HepG2 (cell line): ENCODE measurements at regions not wholly inside any gene's neighbourhood (a gene's known extent, or its start where the extent isn't known, plus 50 kb on each side); places are given as distances from the start of the nearest gene placed in this dataset.

Experiments
- ATAC-seq: fragments of 200-7000 bp; cut with Tn5 transposase; 3 replicates; pipeline ENCODE4 v1.9.1; 2020; ENCODE audit warnings: mild to moderate bottlenecking, moderate library complexity
- BruUV-seq: library from RNA; stranded (reverse); fragments of 400-500 nt; replicated peaks from 2 replicates; lab custom pipeline; 2021; lab: Mats Ljungman, UMichigan
- CTCF ChIA-PET: fragments of 300-600 bp; formaldehyde crosslinking; extraction: SDS; loops from one replicate; lab custom pipeline; 2021; ENCODE audit warnings: low total read pairs, inconsistent platforms, low intra/inter-chr PET ratio; lab: Yijun Ruan, JAX
- POLR2A ChIA-PET: fragments of 350-600 bp; sonication (Branson Sonifier 250); formaldehyde crosslinking; loops from one replicate; lab custom pipeline; 2020; ENCODE audit warnings: antibody characterized with exemption, inconsistent platforms; lab: Yijun Ruan, JAX
- DNase-seq: peaks from one replicate; pipeline ENCODE4 v3.0.0-alpha.2; 2015; ENCODE audit warnings: low spot score
- FAIRE-seq: peaks from 3 replicates; lab custom pipeline; 2011; peaks lifted over from hg19 to GRCh38; lab: Jason Lieb, UNC
- H2AFZ ChIP-seq: one replicate; pipeline ENCODE4 v1.6.1; 2011; ENCODE audit warnings: low read length, inconsistent platforms
- H3K27ac ChIP-seq: fragments of 300-600 bp; 3 replicates; pipeline ENCODE4 v1.8.0; 2011; ENCODE audit warnings: mixed run types, mild to moderate bottlenecking, mixed read lengths, low read length, inconsistent platforms; ENCODE audit not compliant: insufficient read depth; ENCODE audit errors: extremely low read length
- H3K27me3 ChIP-seq, 2 experiments: fragments of 200-600 bp in 1 of 2; 2 replicates in 1 of 2; 3 replicates in 1 of 2; pipeline versions ENCODE4 v1.6.0 to v1.8.0; 2011; ENCODE audit warnings: low read length in 2 of 2, mild to moderate bottlenecking in 2 of 2, moderate library complexity in 2 of 2, inconsistent platforms in 1 of 2; ENCODE audit not compliant: insufficient read depth in 2 of 2, control insufficient read depth in 1 of 2
- H3K36me3 ChIP-seq, 2 experiments: fragments of 200-600 bp in 1 of 2; replicated peaks in 1 of 2; 2 replicates in 1 of 2; 3 replicates in 1 of 2; pipeline versions ENCODE4 v1.5.1 to v1.8.0; 2011; ENCODE audit warnings: low read length in 2 of 2, inconsistent platforms in 1 of 2; ENCODE audit not compliant: insufficient read depth in 2 of 2, control insufficient read depth in 1 of 2
- H3K4me1 ChIP-seq: 2 replicates; pipeline ENCODE4 v1.5.1; 2012; ENCODE audit warnings: low read length, inconsistent platforms; ENCODE audit not compliant: insufficient read depth
- H3K4me2 ChIP-seq: 2 replicates; pipeline ENCODE4 v1.6.0; 2011; ENCODE audit warnings: low read depth, low read length, inconsistent platforms
- H3K4me3 ChIP-seq, 3 experiments: fragments of 200-600 bp in 1 of 3; sonication (generic), shearing (Covaris generic) in 1 of 3; replicated peaks in 1 of 3; 2 replicates each; pipeline ENCODE4 v1.5.1; 2011 to 2016; ENCODE audit warnings: low read length in 3 of 3, inconsistent platforms in 2 of 3, low read depth in 2 of 3, mild to moderate bottlenecking in 2 of 3, control low read depth in 1 of 3, mixed read lengths in 1 of 3; ENCODE audit not compliant: insufficient read depth in 1 of 3
- H3K79me2 ChIP-seq: one replicate; pipeline ENCODE4 v1.6.1; 2011; ENCODE audit warnings: low read length, inconsistent platforms; ENCODE audit not compliant: insufficient read depth
- H3K9ac ChIP-seq: 2 replicates; pipeline ENCODE4 v1.6.0; 2011; ENCODE audit warnings: mild to moderate bottlenecking, low read depth, low read length, inconsistent platforms; ENCODE audit not compliant: insufficient read depth
- H3K9me3 ChIP-seq: 2 replicates; pipeline ENCODE4 v1.5.1; 2012; ENCODE audit warnings: mild to moderate bottlenecking, low read length
- H4K20me1 ChIP-seq: 2 replicates; pipeline ENCODE4 v1.6.0; 2011; ENCODE audit warnings: inconsistent platforms, mild to moderate bottlenecking, low read length, moderate library complexity; ENCODE audit not compliant: insufficient read depth
- ATAD3A ChIP-seq: sonication (generic); formaldehyde crosslinking; IDR thresholded peaks from 2 replicates; pipeline ENCODE4 v1.4.0; 2020; ENCODE audit warnings: missing genetic modification reagents
- GATAD1 ChIP-seq: IDR thresholded peaks from 2 replicates; pipeline ENCODE4 v1.6.1; 2016; ENCODE audit warnings: missing genetic modification reagents, missing compliant biosample characterization
- HDAC1 ChIP-seq: sonication (generic); formaldehyde crosslinking; IDR thresholded peaks from 2 replicates; pipeline ENCODE4 v1.5.1; 2020; ENCODE audit warnings: mild to moderate bottlenecking, missing genetic modification reagents
- HHEX ChIP-seq: IDR thresholded peaks from 2 replicates; pipeline ENCODE4 v1.6.1; 2016; ENCODE audit warnings: control low read depth
- HNRNPH1 ChIP-seq: fragments of 200-400 bp; formaldehyde crosslinking; optimal IDR thresholded peaks from 2 replicates; pipeline ENCODE3; 2017; ENCODE audit warnings: mild to moderate bottlenecking, low read depth, low read length
- MATR3 ChIP-seq: sonication (generic); formaldehyde crosslinking; IDR thresholded peaks from 2 replicates; pipeline ENCODE4 v1.4.0; 2020; ENCODE audit warnings: missing genetic modification reagents
- MTF1 ChIP-seq: sonication (generic); formaldehyde crosslinking; IDR thresholded peaks from 2 replicates; pipeline ENCODE4 v1.5.0; 2020; ENCODE audit warnings: missing genetic modification reagents
- SATB2 ChIP-seq: sonication (generic); formaldehyde crosslinking; IDR thresholded peaks from 2 replicates; pipeline ENCODE4 v1.5.0; 2020; ENCODE audit warnings: missing genetic modification reagents
- SP4 ChIP-seq: sonication (generic); formaldehyde crosslinking; IDR thresholded peaks from 2 replicates; pipeline ENCODE4 v1.8.1; 2023; ENCODE audit warnings: mild to moderate bottlenecking, missing genetic modification reagents
- ZNF10 ChIP-seq: sonication (generic); formaldehyde crosslinking; IDR thresholded peaks from 2 replicates; pipeline ENCODE4 v1.4.0; 2020; ENCODE audit warnings: mild to moderate bottlenecking, low read depth, missing genetic modification reagents, borderline replicate concordance
- ZNF672 ChIP-seq: sonication (generic); formaldehyde crosslinking; IDR thresholded peaks from 2 replicates; pipeline ENCODE4 v1.8.1; 2022; ENCODE audit warnings: missing genetic modification reagents
- WGBS: methylation state at CpG from one replicate; pipeline ENCODE4 v1.1.6; 2017; ENCODE audit warnings: low lambda C conversion rate; 5-methylcytosine and 5-hydroxymethylcytosine counted together
- in situ Hi-C: cut with HindIII; loops from 2 replicates; pipeline ENCODE4 v1.10.0; 2017; ENCODE audit warnings: low pct_unique_long_range_greater_than_20kb; ENCODE audit not compliant: extremely low pct_ligation_motif_present
- intact Hi-C: fragments of 100-400 bp; cut with micrococcal nuclease; formaldehyde crosslinking; loops from one replicate; pipeline ENCODE4 v1.10.0; 2022; ENCODE audit not compliant: unreplicated experiment
- TF ChIP-seq, protein P1 (sequence below): sonication (generic); formaldehyde crosslinking; IDR thresholded peaks from 2 replicates; pipeline ENCODE4 v1.4.0; 2020; ENCODE audit warnings: missing genetic modification reagents
- TF ChIP-seq, protein P2 (sequence below): sonication (generic); formaldehyde crosslinking; IDR thresholded peaks from 2 replicates; pipeline ENCODE4 v1.8.0; 2022; ENCODE audit warnings: mild to moderate bottlenecking, missing genetic modification reagents, moderate library complexity

DNA sequence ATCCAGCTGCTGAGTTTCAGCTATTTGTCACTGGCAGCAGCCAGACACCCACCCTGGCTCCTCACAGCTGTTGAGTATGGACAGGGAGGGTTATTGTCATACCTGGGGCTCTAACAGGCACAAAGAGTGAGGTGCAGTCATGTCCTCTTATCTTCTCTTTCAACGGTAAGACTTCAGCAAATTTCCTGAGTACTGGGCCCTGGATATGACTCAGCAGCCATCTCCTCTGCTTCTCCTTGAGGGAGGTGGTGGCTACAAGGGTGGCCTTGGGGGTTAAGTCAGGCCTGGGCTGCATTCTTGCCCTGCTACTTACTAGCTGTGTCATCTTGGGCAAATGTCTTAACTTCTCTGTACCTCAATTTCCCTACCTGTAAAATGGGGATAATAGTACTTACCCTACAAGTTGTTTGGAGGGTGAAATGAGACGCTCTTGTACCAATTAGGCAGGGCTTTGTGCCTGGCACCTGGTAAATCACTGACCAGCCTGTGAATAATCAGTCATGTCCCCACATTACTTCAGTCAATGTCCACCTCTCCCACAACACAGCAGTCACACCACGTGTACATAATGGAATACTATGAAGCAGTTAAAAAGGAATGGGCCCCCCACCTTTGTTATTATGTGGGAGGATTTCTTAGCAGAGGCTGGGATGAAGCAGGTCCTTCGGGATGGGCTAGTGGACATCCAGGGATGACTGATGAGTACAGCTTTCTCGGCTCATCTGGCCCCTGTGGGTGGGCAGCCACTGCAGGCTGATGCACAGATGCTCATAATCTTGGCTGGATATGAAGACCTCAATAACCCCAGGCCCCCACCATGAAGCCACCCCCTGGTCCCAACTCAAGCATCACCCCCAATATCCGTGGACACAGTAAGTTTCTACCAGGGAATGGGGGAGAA lies 528.8 kb downstream of the SHQ1 start:
- Histone ChIP-seq H3K4me3 (no peak overlapping the region), H3K27me3 (peaks cover 0 to 3% of the 10 kb centered on the region in 2 experiments; a peak in 2 of 5 replicates), H2AFZ (no peak overlapping the region), H3K79me2 (no peaks in the 10 kb centered on the region), H3K9me3 (no peaks in the 10 kb centered on the region), H4K20me1 (no peaks in the 10 kb centered on the region), H3K27ac (no peak overlapping the region), H3K9ac (no peak overlapping the region), H3K4me1 (no peaks in the 10 kb centered on the region), H3K4me2 (no peak overlapping the region), H3K36me3 (no peaks in the 10 kb centered on the region)
- ATAC-seq: no peak
- no peak for FAIRE-seq
- ChIA-PET POLR2A (no interaction called here), CTCF (no interaction called here)
- no peak for DNase-seq
- 8% methylated on average over 5 of the region's 6 CpGs for WGBS
- BruUV-seq: no TSS peak
- TF ChIP-seq, protein P1, sequence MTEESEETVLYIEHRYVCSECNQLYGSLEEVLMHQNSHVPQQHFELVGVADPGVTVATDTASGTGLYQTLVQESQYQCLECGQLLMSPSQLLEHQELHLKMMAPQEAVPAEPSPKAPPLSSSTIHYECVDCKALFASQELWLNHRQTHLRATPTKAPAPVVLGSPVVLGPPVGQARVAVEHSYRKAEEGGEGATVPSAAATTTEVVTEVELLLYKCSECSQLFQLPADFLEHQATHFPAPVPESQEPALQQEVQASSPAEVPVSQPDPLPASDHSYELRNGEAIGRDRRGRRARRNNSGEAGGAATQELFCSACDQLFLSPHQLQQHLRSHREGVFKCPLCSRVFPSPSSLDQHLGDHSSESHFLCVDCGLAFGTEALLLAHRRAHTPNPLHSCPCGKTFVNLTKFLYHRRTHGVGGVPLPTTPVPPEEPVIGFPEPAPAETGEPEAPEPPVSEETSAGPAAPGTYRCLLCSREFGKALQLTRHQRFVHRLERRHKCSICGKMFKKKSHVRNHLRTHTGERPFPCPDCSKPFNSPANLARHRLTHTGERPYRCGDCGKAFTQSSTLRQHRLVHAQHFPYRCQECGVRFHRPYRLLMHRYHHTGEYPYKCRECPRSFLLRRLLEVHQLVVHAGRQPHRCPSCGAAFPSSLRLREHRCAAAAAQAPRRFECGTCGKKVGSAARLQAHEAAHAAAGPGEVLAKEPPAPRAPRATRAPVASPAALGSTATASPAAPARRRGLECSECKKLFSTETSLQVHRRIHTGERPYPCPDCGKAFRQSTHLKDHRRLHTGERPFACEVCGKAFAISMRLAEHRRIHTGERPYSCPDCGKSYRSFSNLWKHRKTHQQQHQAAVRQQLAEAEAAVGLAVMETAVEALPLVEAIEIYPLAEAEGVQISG (CRISPR knock-in tag): no peak
- TF ChIP-seq ZNF672 (CRISPR knock-in tag) (no peak), HNRNPH1 (no peak), SP4 (CRISPR knock-in tag) (no peak), MATR3 (no peak), HDAC1 (no peak), MTF1 (CRISPR knock-in tag) (no peak), ZNF10 (CRISPR knock-in tag) (no peak), SATB2 (CRISPR knock-in tag) (no peak), GATAD1 (CRISPR knock-in tag) (no peak), ATAD3A (CRISPR knock-in tag) (no peak), HHEX (CRISPR knock-in tag) (no peak)
- TF ChIP-seq, protein P2, sequence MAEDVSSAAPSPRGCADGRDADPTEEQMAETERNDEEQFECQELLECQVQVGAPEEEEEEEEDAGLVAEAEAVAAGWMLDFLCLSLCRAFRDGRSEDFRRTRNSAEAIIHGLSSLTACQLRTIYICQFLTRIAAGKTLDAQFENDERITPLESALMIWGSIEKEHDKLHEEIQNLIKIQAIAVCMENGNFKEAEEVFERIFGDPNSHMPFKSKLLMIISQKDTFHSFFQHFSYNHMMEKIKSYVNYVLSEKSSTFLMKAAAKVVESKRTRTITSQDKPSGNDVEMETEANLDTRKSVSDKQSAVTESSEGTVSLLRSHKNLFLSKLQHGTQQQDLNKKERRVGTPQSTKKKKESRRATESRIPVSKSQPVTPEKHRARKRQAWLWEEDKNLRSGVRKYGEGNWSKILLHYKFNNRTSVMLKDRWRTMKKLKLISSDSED (CRISPR knock-in tag): no peak
- intact Hi-C loops: no loop called here
- in situ Hi-C loops: no loop called here
